GM18508 (cell line): ENCODE measurements at regions not wholly inside any gene's neighbourhood (a gene's known extent, or its start where the extent isn't known, plus 50 kb on each side); places are given as distances from the start of the nearest gene placed in this dataset.
"Not testable (repeated sequence)": the region's sequence is repeated elsewhere in the genome, so short reads cannot be mapped to it uniquely, and the experiment has no call there.

Experiments used
- ATAC-seq: cut with Tn5 transposase; IDR thresholded peaks from one replicate; pipeline ENCODE4 v1.9.1; 2021; ENCODE audit warnings: moderate number of reproducible peaks; ENCODE audit not compliant: insufficient read depth, unreplicated experiment

GRCh38 chr18:78232196-78232595 lies 747.4 kb upstream of the SALL3 start:
- ATAC-seq: no peak

DNA sequence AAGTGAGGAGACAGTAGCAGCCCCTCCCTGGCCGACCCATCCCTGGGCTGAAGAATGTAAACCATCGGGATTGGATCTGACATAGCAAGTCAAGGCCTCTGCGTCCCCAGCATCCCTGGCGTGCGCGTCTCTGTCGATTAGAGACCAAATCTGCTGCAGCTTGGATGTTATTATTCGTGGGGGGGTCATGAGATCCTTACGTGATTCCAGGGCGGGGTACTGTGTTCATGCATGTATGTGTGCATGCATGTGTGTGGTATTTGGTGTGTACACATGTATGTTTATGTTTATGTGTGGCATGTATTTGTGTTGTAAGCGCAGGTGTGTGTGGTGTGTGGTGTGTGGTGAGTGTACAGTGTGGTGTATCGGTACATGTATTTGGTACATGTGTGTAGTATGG lies 741.8 kb upstream of the SALL3 start:
- ATAC-seq: no peak

DNA sequence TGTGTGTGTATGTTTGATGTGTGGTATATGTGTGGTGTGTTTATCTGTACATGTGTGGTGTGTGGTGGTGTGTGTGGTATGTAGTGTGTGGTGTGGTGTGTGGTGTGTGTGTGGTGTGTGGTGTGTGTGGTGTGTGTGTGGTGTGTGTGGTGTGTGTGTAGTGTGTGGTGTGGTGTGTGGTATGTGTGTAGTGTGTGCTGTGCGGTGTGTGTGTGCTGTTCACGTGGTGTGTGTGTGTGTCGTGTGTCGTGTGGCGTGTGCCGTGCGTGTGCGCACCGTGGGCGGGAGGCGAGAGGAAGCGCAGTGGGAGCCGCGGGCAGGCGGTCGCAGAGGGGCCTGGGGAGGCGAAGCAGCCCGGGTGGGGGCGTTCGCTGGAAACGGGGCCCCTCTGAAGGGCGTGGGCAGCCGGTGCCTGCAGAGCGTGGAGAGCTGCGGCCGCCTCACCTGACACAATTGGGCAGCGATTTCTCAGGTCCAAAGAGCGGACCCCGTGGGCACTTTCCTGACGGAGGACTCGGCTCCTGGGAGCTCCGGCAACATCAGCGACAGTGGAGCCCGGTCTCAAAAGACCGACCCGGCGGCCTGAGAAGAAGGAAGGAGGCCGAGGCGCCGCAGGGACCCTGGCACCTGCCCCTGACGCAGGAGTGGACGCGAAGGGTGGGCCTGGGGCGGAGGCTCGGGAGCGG lies 741.1 kb upstream of the SALL3 start:
- ATAC-seq: no peak

DNA sequence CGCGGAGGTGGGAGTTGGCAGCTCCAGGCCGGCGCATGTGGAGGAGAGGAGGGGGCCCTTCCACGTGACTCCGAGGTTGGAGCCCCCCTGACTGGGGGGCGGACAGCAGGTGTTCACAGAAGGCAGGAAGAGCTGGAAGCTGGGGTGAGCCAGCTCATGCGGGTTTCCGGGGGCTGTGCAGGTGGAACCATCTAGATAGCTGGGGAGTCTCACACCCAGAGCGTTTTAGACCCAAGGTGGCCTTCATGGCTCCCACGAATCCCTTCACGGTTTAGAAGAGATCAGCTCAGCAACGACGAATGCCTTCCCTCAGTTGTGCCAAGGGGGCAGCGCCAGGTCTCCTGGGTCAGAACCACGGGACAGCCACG lies 740.5 kb upstream of the SALL3 start:
- ATAC-seq: no peak

GRCh38 chr18:78240101-78240500 lies 739.5 kb upstream of the SALL3 start:
- no peak for ATAC-seq

GRCh38 chr18:78240627-78241252 lies 738.9 kb upstream of the SALL3 start:
- no peak for ATAC-seq

DNA sequence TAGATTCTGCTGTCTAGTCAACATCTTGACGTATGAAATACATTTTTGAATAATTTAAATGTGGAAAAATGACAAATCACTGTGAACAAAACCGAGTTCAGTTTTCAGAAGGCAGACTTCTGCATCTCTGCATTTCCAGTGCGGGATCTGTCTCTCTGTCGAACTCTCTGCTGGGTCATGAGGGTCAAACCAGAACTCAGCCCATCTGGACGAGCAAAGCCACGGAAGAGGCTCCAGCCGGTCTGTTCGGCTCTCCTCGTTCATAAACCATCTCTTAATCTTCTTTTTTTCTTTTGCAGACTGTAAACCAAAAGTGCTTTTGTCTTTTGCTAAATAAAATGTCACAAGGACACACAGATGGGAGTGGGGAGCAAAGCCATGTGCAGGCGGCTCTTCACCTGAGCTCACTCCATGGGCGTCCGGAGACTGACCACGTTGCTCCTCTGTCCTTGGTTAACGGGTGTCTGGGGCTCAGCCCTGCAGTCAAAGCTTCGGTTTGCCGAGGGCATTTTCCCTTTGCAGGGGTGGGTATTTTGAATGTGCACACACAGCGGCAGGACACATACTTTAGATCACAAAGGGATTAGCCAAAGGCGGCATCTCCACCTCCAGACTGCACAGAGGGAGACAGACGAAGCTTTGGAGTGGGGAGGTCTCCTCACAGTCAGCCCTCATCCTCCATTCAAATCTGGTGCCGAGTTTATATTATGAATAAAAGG lies 737.9 kb upstream of the SALL3 start:
- no peak for ATAC-seq

DNA sequence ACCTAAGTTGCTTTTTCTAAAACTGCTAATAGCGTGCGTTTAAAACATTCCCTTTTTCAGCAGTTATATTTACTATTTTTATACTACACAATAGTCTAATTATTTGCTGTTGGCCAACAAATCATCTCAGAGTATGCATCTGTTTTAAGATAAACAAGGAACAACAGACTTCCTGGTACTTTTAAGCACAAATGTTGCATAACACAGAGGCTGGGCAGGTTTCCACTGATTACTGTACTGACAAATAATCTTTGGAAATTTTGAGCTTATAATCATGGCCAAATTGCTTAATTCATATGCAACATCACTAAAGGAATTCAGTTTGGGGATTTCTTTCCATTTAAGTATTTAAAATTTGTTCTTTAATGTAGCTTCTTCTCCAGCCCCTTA lies 737.4 kb upstream of the SALL3 start:
- no peak for ATAC-seq

- no peak for ATAC-seq
These were observed 736.8 kb upstream of the SALL3 start for GRCh38 chr18:78242806-78243205.

GRCh38 chr18:78244779-78245178 lies 734.8 kb upstream of the SALL3 start:
- ATAC-seq: no peak

DNA sequence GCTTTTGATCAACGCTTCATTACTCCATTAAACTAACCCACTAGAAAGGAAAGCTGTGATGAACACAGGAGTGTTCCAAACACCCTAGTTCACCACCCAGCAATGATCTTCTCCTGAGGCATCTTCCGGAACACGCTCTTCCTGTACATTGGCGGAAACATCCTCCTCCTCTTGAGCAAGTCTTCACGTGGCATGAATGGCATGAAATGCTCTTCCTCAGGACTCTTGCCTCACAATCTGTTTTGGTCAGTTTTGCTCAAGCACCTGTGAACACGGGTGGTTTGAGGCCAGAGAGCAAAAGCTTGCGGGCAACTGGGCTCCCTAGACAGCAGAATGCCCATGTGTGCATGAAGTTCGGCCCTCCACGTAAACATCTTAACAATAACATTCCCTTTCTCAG lies 734.2 kb upstream of the SALL3 start:
- ATAC-seq: no peak

DNA sequence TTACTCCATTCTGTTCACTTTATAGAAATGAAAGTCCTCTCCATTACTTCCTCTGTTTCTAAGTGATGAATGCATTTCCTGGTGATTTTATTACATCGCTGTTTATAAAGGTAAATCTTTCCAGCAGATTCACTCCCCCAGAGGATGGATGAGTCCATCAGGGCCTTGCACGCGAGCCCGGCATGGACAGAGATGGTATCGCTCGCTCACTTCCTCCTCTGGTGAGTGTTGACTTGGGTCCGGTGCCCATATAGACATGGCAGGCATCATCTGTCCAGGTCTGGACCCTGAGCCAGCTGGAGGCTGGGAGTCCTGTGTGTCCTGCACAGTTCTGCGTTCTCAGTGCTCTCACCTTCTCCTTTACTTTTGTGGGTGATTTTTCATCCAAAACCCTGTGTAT lies 733.6 kb upstream of the SALL3 start:
- no peak for ATAC-seq

- ATAC-seq: no peak
These were observed 733.0 kb upstream of the SALL3 start for GRCh38 chr18:78246588-78246987.

GRCh38 chr18:78247615-78248289 lies 731.9 kb upstream of the SALL3 start:
- ATAC-seq: no peak

DNA sequence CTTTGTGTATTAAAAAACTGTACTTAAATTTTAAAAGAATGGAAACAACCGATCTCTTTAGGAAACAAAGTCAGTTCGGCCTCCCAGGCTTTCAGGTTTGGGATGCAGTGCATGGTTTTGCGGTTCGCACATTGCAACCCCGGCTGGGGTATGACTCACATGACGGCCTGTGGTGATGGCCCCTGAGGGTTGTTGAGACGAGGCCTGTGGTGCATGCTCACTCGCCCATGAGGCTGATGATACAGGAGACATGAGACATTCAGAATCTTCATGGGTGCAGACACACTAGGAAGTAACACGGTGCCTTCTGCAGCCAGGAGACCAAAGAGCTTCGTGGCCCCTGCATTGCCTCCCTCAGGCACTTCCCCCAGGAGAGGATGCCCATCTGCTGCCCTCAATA lies 724.6 kb upstream of the SALL3 start:
- no peak for ATAC-seq

- no peak for ATAC-seq
These were observed 711.2 kb upstream of the SALL3 start for GRCh38 chr18:78268226-78268988.

- no peak for ATAC-seq
These were observed 707.8 kb upstream of the SALL3 start for GRCh38 chr18:78271790-78272189.

- ATAC-seq: no peak
These were observed 705.7 kb upstream of the SALL3 start for GRCh38 chr18:78273876-78274275.

DNA sequence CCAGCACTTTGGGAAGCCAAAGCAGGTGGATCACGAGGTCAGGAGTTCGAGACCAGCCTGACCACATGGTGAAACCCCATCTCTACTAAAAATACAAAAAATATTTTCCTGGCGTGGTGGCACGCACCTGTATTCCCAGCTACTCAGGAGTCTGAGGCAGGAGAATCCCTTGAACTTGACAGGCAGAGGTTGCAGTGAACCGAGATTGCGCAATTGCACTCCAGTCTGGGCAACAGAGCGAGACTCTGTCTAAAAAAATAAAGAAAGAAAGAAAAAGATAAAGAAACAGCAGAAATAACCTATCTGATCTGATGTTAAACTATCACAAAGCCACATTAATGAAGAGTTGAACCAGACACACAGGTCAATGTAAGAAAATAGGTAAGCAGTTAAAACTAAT lies 696.2 kb upstream of the SALL3 start:
- ATAC-seq: not testable (repeated sequence)

- no peak for ATAC-seq
These were observed 686.8 kb upstream of the SALL3 start for GRCh38 chr18:78292618-78293380.
